ENCODE measurements at regions not wholly inside any gene's neighbourhood (a gene's known extent, or its start where the extent isn't known, plus 50 kb on each side); places are given as distances from the start of the nearest gene placed in this dataset.
"Not testable (repeated sequence)": the region's sequence is repeated elsewhere in the genome, so short reads cannot be mapped to it uniquely, and the experiment has no call there.

DNA sequence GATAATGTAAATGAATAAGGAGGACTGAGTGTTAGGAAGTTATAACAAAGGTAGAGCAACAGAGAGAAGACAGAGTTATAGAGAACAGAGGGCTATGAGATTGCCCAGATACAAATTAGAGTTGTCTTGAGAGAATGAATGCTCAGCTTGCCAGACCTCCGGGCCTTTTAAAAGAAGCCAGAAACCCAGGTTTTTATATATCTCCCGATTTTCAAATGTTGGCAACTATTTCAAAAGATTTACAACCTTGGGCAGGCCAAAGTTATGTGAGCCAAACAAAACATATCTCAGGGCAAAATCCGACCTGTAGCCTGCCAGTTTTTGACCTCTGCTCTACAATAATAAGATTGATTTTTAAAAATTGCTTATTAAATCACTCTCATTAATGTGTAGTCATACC is 573.1 kb upstream of the SLC10A2 start:
- Histone ChIP-seq H3K27ac (ENCODE audit: low read length) (no peak overlapping the region), H3K36me3 (ENCODE audit: control insufficient read depth in 1 of 2, insufficient read depth in 2 of 2, low read length in 2 of 2) (no peaks in the 10 kb centered on the region), H3K9me3 (ENCODE audit: control insufficient read depth in 1 of 2, low read length in 2 of 2) (peaks cover 0 to 3% of the 10 kb centered on the region in 2 donors), H3K4me3 (ENCODE audit: low read depth in 1 of 2, low read length in 2 of 2) (no peak overlapping the region), H3K27me3 (ENCODE audit: low read depth, low read length) (no peaks in the 10 kb centered on the region), H3K4me1 (ENCODE audit: control insufficient read depth in 1 of 2, insufficient read depth in 2 of 2, low read length in 2 of 2) (no peaks in the 10 kb centered on the region)

DNA sequence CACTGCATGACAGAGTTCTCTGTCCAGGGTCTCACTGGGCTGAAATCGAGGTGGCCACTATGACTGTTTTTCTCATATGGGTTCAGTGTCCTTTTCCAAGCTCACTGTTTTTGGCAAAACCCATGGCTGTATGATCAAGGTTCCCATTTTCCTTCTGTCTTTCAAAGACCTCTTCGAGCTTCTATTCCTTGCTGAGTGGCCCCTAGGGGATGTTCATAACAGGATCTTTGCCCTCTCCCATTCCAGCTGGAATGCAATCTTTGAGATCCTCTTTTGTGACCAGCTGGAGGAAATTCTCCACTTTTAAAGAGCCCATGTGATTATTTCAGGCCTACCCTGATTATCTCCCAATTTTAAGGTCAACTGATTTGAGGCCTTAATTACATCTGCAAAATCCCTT is 572.5 kb upstream of the SLC10A2 start:
- no peak overlapping the region for H3K27ac ChIP-seq (ENCODE audit: low read length)
- H3K36me3 ChIP-seq (ENCODE audit: control insufficient read depth in 1 of 2, insufficient read depth in 2 of 2, low read length in 2 of 2), result no peaks in the 10 kb centered on the region
- H3K4me1 ChIP-seq (ENCODE audit: control insufficient read depth in 1 of 2, insufficient read depth in 2 of 2, low read length in 2 of 2), result no peaks in the 10 kb centered on the region
- peaks cover 0 to 3% of the 10 kb centered on the region in 2 donors for H3K9me3 ChIP-seq (ENCODE audit: control insufficient read depth in 1 of 2, low read length in 2 of 2)
- H3K27me3 ChIP-seq (ENCODE audit: low read depth, low read length), result no peaks in the 10 kb centered on the region
- no peak overlapping the region for H3K4me3 ChIP-seq (ENCODE audit: low read depth in 1 of 2, low read length in 2 of 2)

- no peak overlapping the region for H3K4me3 ChIP-seq (ENCODE audit: low read depth in 1 of 2, low read length in 2 of 2)
- no peak overlapping the region for H3K27ac ChIP-seq (ENCODE audit: low read length)
These were observed 567.8 kb upstream of the SLC10A2 start for GRCh38 chr13:103634066-103634465.

DNA sequence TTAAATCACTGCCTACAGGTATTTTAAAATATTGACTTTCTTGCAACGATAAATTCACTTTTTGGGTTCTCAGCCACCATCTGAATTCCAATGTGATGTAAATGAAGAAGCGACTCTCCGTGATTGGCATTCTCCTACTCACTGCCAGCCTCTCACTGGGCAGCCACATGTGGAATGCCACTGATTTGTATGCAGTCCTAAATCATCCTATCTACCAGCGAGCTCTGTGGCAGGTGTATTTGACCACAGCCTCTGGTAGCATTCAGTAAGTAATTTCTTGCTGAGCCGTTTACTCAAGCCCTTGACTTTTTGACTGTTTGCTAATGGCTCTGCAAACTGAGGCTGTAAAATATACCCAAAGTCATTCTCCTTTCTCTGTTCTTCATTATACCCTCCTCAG is 559.0 kb upstream of the SLC10A2 start:
- Histone ChIP-seq H3K4me1 (ENCODE audit: control insufficient read depth in 1 of 2, insufficient read depth in 2 of 2, low read length in 2 of 2) (no peaks in the 10 kb centered on the region), H3K4me3 (ENCODE audit: low read depth in 1 of 2, low read length in 2 of 2) (no peak overlapping the region), H3K27me3 (ENCODE audit: low read depth, low read length) (no peaks in the 10 kb centered on the region), H3K36me3 (ENCODE audit: control insufficient read depth in 1 of 2, insufficient read depth in 2 of 2, low read length in 2 of 2) (no peaks in the 10 kb centered on the region), H3K27ac (ENCODE audit: low read length) (no peak overlapping the region), H3K9me3 (ENCODE audit: control insufficient read depth in 1 of 2, low read length in 2 of 2) (no peaks in the 10 kb centered on the region)

More at GRCh38 chr13:103634066-103634465, 567.8 kb upstream of the SLC10A2 start:
- Histone ChIP-seq H3K36me3 (ENCODE audit: control insufficient read depth in 1 of 2, insufficient read depth in 2 of 2, low read length in 2 of 2) (no peaks in the 10 kb centered on the region), H3K4me1 (ENCODE audit: control insufficient read depth in 1 of 2, insufficient read depth in 2 of 2, low read length in 2 of 2) (no peaks in the 10 kb centered on the region), H3K9me3 (ENCODE audit: control insufficient read depth in 1 of 2, low read length in 2 of 2) (peaks cover 0 to 3% of the 10 kb centered on the region in 2 donors), H3K27me3 (ENCODE audit: low read depth, low read length) (no peaks in the 10 kb centered on the region)

DNA sequence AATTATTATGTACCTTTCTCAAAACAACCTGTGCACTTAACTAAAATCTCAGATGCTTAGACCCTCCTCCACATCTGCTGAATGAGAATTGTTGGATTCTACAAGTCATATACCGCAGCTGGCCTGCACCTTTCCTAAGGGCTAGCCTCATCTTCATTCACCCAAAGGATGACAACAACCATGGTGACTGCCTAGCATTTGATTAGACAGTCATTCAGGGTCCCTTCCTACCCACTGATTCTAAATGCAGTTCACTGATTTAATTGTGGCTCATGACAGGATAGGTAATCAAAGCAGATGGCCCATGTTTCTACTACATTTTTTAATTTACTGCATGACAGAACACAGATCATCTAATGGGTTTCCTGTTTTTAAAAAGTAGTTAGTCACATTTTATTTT is 551.9 kb upstream of the SLC10A2 start:
- H3K27ac ChIP-seq (ENCODE audit: low read length), result no peak overlapping the region
- no peaks in the 10 kb centered on the region for H3K27me3 ChIP-seq (ENCODE audit: low read depth, low read length)
- H3K4me1 ChIP-seq (ENCODE audit: control insufficient read depth in 1 of 2, insufficient read depth in 2 of 2, low read length in 2 of 2), result no peaks in the 10 kb centered on the region
- H3K36me3 ChIP-seq (ENCODE audit: control insufficient read depth in 1 of 2, insufficient read depth in 2 of 2, low read length in 2 of 2), result no peaks in the 10 kb centered on the region
- no peak overlapping the region for H3K4me3 ChIP-seq (ENCODE audit: low read depth in 1 of 2, low read length in 2 of 2)
- H3K9me3 ChIP-seq (ENCODE audit: control insufficient read depth in 1 of 2, low read length in 2 of 2), result no peaks in the 10 kb centered on the region

GRCh38 chr13:103615771-103616170 is 549.6 kb upstream of the SLC10A2 start:
- H3K4me1 ChIP-seq (ENCODE audit: control insufficient read depth in 1 of 2, insufficient read depth in 2 of 2, low read length in 2 of 2), result no peaks in the 10 kb centered on the region
- H3K27me3 ChIP-seq (ENCODE audit: low read depth, low read length), result no peaks in the 10 kb centered on the region
- H3K36me3 ChIP-seq (ENCODE audit: control insufficient read depth in 1 of 2, insufficient read depth in 2 of 2, low read length in 2 of 2), result no peaks in the 10 kb centered on the region
- H3K27ac ChIP-seq (ENCODE audit: low read length), result no peak overlapping the region
- H3K9me3 ChIP-seq (ENCODE audit: control insufficient read depth in 1 of 2, low read length in 2 of 2), result no peaks in the 10 kb centered on the region
- no peak overlapping the region for H3K4me3 ChIP-seq (ENCODE audit: low read depth in 1 of 2, low read length in 2 of 2)

GRCh38 chr13:103614761-103615160 is 548.5 kb upstream of the SLC10A2 start:
- no peaks in the 10 kb centered on the region for H3K27me3 ChIP-seq (ENCODE audit: low read depth, low read length)
- H3K36me3 ChIP-seq (ENCODE audit: control insufficient read depth in 1 of 2, insufficient read depth in 2 of 2, low read length in 2 of 2), result no peaks in the 10 kb centered on the region
- no peaks in the 10 kb centered on the region for H3K9me3 ChIP-seq (ENCODE audit: control insufficient read depth in 1 of 2, low read length in 2 of 2)
- no peaks in the 10 kb centered on the region for H3K4me1 ChIP-seq (ENCODE audit: control insufficient read depth in 1 of 2, insufficient read depth in 2 of 2, low read length in 2 of 2)
- no peak overlapping the region for H3K27ac ChIP-seq (ENCODE audit: low read length)
- H3K4me3 ChIP-seq (ENCODE audit: low read depth in 1 of 2, low read length in 2 of 2), result no peak overlapping the region

DNA sequence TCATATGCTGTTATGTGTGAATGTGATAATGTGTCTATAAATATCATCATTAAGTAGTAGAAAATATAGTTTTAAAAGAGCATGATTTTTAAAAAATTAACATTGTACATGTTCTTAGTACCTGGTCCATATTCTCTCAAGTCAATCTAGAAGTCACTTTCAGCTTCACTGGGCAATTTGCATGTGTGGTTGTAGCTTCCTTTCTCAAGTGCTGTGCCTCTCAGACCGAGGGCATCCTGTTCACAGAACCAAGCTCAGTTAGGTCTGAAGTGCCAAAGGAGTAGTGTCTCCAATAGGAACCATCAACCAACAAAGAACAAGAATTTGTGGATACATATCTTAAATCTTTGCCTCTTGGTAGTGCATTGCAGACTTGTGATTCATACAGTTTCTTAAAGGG is 541.8 kb upstream of the SLC10A2 start:
- no peak overlapping the region for H3K27ac ChIP-seq (ENCODE audit: low read length)
- no peak overlapping the region for H3K4me3 ChIP-seq (ENCODE audit: low read depth in 1 of 2, low read length in 2 of 2)
- H3K9me3 ChIP-seq (ENCODE audit: control insufficient read depth in 1 of 2, low read length in 2 of 2), result no peaks in the 10 kb centered on the region
- no peaks in the 10 kb centered on the region for H3K27me3 ChIP-seq (ENCODE audit: low read depth, low read length)
- H3K4me1 ChIP-seq (ENCODE audit: control insufficient read depth in 1 of 2, insufficient read depth in 2 of 2, low read length in 2 of 2), result no peaks in the 10 kb centered on the region
- H3K36me3 ChIP-seq (ENCODE audit: control insufficient read depth in 1 of 2, insufficient read depth in 2 of 2, low read length in 2 of 2), result no peaks in the 10 kb centered on the region

DNA sequence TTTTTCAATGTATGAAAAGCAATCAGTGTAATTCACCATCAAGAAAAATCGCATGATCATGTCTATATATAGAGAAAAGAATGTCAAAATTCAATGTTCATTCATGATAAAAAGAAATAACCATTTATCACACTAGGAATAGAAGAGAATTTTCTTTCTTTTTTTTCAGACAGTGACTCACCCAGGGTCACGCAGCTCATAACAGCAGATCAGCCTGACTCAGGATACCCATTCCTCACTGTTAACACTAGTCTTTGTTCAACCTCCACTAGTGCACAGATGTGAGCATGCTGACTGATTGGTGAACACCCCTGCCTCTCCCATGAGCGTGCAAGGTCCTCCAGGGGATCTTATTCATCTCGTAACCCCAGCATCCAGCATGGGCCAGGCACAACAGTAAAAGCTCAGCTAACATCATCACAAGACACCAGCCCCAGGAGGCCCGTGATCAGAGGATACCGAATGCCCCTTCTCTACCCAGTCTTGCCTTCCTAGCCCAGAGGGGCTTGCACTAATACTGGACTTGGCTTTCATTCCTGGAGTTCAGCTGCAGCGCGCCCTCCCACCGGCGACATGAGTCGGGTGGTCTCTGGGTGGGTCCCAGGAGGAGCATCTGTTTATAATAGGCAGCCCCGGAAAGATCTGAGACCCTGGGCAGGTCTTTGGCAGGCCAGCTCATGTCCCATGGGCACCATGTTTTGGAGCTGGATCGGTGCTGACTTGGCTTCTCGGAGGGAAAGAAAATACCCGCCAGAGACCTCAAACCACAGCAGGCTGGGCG is 539.5 kb upstream of the SLC10A2 start:
- no peaks in the 10 kb centered on the region for H3K4me1 ChIP-seq (ENCODE audit: control insufficient read depth in 1 of 2, insufficient read depth in 2 of 2, low read length in 2 of 2)
- no peak overlapping the region for H3K4me3 ChIP-seq (ENCODE audit: low read depth in 1 of 2, low read length in 2 of 2)
- H3K9me3 ChIP-seq (ENCODE audit: control insufficient read depth in 1 of 2, low read length in 2 of 2), result no peaks in the 10 kb centered on the region
- no peaks in the 10 kb centered on the region for H3K27me3 ChIP-seq (ENCODE audit: low read depth, low read length)
- no peak overlapping the region for H3K27ac ChIP-seq (ENCODE audit: low read length)
- H3K36me3 ChIP-seq (ENCODE audit: control insufficient read depth in 1 of 2, insufficient read depth in 2 of 2, low read length in 2 of 2), result no peaks in the 10 kb centered on the region

- H3K4me1 ChIP-seq (ENCODE audit: control insufficient read depth in 1 of 2, insufficient read depth in 2 of 2, low read length in 2 of 2); H3K27me3 ChIP-seq (ENCODE audit: low read depth, low read length); H3K4me3 ChIP-seq (ENCODE audit: low read depth in 1 of 2, low read length in 2 of 2); H3K9me3 ChIP-seq (ENCODE audit: control insufficient read depth in 1 of 2, low read length in 2 of 2); H3K36me3 ChIP-seq (ENCODE audit: control insufficient read depth in 1 of 2, insufficient read depth in 2 of 2, low read length in 2 of 2); H3K27ac ChIP-seq (ENCODE audit: low read length): not testable (repeated sequence)
These were observed 533.7 kb upstream of the SLC10A2 start for GRCh38 chr13:103599870-103600269.

DNA sequence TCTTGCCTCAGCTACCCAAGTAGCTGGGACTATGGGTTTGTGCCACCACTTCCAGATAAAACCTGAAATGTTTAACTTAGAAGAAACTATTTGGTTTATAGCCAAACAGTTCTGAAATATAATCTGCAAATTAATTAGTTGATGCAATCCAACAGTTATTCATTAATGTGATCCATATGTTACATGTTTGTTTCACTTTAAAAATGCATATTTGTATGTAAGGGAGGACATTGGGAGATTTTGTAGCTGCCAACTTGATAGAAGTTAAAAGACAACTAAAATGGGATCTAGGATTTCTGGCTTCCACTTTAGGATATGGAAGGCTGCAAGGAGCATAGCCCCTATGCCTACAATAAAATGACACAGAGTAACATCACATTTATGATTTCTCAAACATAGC is 532.5 kb upstream of the SLC10A2 start:
- Histone ChIP-seq H3K27ac (ENCODE audit: low read length) (no peak overlapping the region), H3K4me1 (ENCODE audit: control insufficient read depth in 1 of 2, insufficient read depth in 2 of 2, low read length in 2 of 2) (no peaks in the 10 kb centered on the region), H3K36me3 (ENCODE audit: control insufficient read depth in 1 of 2, insufficient read depth in 2 of 2, low read length in 2 of 2) (no peaks in the 10 kb centered on the region)

DNA sequence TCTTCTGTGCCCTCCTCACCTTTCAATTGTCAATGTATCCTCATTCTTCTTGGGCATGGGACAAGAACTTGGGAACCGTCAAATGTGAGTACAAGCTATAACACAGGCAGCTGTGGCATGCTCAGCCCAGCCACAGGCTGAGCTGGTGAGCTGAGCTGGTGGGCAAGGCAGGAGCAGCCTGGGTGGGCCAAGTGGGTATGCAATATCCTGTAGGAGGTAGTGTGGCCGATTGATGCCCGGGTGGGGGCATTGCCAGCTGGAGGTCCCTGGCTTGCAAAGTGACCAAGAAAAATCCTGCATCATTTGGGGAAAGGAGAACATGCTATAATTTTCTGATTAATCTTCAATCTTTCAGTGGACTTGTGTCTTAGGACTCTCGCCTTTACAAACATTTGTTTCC is 507.2 kb upstream of the SLC10A2 start:
- no peaks in the 10 kb centered on the region for H3K4me1 ChIP-seq (ENCODE audit: control insufficient read depth in 1 of 2, insufficient read depth in 2 of 2, low read length in 2 of 2)
- H3K27ac ChIP-seq (ENCODE audit: low read length), result no peak overlapping the region
- no peaks in the 10 kb centered on the region for H3K27me3 ChIP-seq (ENCODE audit: low read depth, low read length)
- no peak overlapping the region for H3K4me3 ChIP-seq (ENCODE audit: low read depth in 1 of 2, low read length in 2 of 2)
- peaks cover 0 to 9% of the 10 kb centered on the region in 2 donors for H3K9me3 ChIP-seq (ENCODE audit: control insufficient read depth in 1 of 2, low read length in 2 of 2)
- H3K36me3 ChIP-seq (ENCODE audit: control insufficient read depth in 1 of 2, insufficient read depth in 2 of 2, low read length in 2 of 2), result no peaks in the 10 kb centered on the region

More for the DNA sequence above, 532.5 kb upstream of the SLC10A2 start:
- Histone ChIP-seq H3K9me3 (ENCODE audit: control insufficient read depth in 1 of 2, low read length in 2 of 2) (no peaks in the 10 kb centered on the region), H3K27me3 (ENCODE audit: low read depth, low read length) (no peaks in the 10 kb centered on the region), H3K4me3 (ENCODE audit: low read depth in 1 of 2, low read length in 2 of 2) (no peak overlapping the region)
